Pulmonary artery endothelial cell (primary cell): ENCODE measurements at regions not wholly inside any gene's neighbourhood (a gene's known extent, or its start where the extent isn't known, plus 50 kb on each side); places are given as distances from the start of the nearest gene placed in this dataset.
"Not testable (repeated sequence)": the region's sequence is repeated elsewhere in the genome, so short reads cannot be mapped to it uniquely, and the experiment has no call there.

Source experiments
- DNase-seq: peaks from one replicate; pipeline ENCODE4 v3.0.0-alpha.2; 2011; ENCODE audit warnings: low read depth, low spot score

- no peak for DNase-seq
Observed at GRCh38 chr13:58889474-58889873, 1257.9 kb downstream of the PCDH17 start.

- DNase-seq, result no peak
Observed at GRCh38 chr13:58893396-58893795, 1261.9 kb downstream of the PCDH17 start.

- no peak for DNase-seq
Observed at GRCh38 chr13:58906329-58907007, 1257.3 kb downstream of the DIAPH3 start.

- no peak for DNase-seq
Observed at GRCh38 chr13:58907347-58907746, 1256.4 kb downstream of the DIAPH3 start.

GRCh38 chr13:58908019-58908679 lies 1255.6 kb downstream of the DIAPH3 start:
- DNase-seq, result no peak

GRCh38 chr13:58919551-58919950 lies 1244.2 kb downstream of the DIAPH3 start:
- DNase-seq, result no peak

GRCh38 chr13:58921129-58921528 lies 1242.6 kb downstream of the DIAPH3 start:
- DNase-seq, result no peak

GRCh38 chr13:58926858-58927257 lies 1236.9 kb downstream of the DIAPH3 start:
- DNase-seq, result no peak

GRCh38 chr13:58933475-58933874 lies 1230.3 kb downstream of the DIAPH3 start:
- no peak for DNase-seq

- no peak for DNase-seq
Observed at GRCh38 chr13:58935689-58936088, 1228.0 kb downstream of the DIAPH3 start.

- DNase-seq, result no peak
Observed at GRCh38 chr13:58946274-58946673, 1217.5 kb downstream of the DIAPH3 start.

GRCh38 chr13:58949646-58950045 lies 1214.1 kb downstream of the DIAPH3 start:
- no peak for DNase-seq

- no peak for DNase-seq
Observed at GRCh38 chr13:58950911-58951310, 1212.8 kb downstream of the DIAPH3 start.

- no peak for DNase-seq
Observed at GRCh38 chr13:58953638-58954037, 1210.1 kb downstream of the DIAPH3 start.

GRCh38 chr13:58955546-58956385 lies 1208.0 kb downstream of the DIAPH3 start:
- no peak for DNase-seq

- DNase-seq, result not testable (repeated sequence)
Observed at GRCh38 chr13:58958097-58958496, 1205.6 kb downstream of the DIAPH3 start.

- no peak for DNase-seq
Observed at GRCh38 chr13:58960888-58961287, 1202.8 kb downstream of the DIAPH3 start.

GRCh38 chr13:58963321-58963720 lies 1200.4 kb downstream of the DIAPH3 start:
- DNase-seq, result no peak

GRCh38 chr13:58964048-58964447 lies 1199.7 kb downstream of the DIAPH3 start:
- no peak for DNase-seq

- DNase-seq, result no peak
Observed at GRCh38 chr13:58977085-58977484, 1186.6 kb downstream of the DIAPH3 start.

- DNase-seq, result no peak
Observed at GRCh38 chr13:58978331-58978730, 1185.4 kb downstream of the DIAPH3 start.

- DNase-seq, result no peak
Observed at GRCh38 chr13:58979851-58980250, 1183.9 kb downstream of the DIAPH3 start.
